IPS-18c (cell line): ENCODE measurements at regions not wholly inside any gene's neighbourhood (a gene's known extent, or its start where the extent isn't known, plus 50 kb on each side); places are given as distances from the start of the nearest gene placed in this dataset.

ENCODE experiments used
- H3K4me3 ChIP-seq: 2 replicates; pipeline ENCODE4 v1.7.0; 2013; ENCODE audit warnings: low read depth, mild to moderate bottlenecking, low read length, moderate library complexity; ENCODE audit not compliant: insufficient read depth
- H3K9me3 ChIP-seq: one replicate; pipeline ENCODE4 v1.6.1; 2013; ENCODE audit warnings: mild to moderate bottlenecking, low read length, moderate library complexity; ENCODE audit not compliant: control insufficient read depth, insufficient read depth

- H3K9me3 ChIP-seq, result no peaks in the 10 kb centered on the region
- H3K4me3 ChIP-seq, result no peak overlapping the region
Measured at GRCh38 chr4:27210956-27211355, 350.3 kb downstream of the STIM2 start.

DNA sequence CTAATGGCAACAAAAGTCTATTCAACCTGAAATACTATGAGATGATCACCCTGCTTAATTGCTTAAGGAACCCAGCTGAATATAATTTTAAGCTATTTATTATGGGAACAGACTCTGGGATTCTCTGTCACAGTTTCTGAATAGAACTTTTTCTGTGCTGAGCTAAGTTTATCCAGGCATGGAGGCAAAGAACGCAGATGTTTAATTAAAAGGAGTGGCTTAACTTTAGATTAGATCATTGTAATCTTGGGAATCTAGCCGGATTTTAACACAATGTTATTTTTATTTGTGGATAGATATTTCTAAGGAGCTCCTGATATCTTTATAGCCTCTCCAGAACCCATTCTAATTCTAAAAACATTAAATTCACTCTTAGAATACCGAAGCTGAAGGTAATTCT, 353.4 kb downstream of the STIM2 start:
- no peaks in the 10 kb centered on the region for H3K9me3 ChIP-seq
- H3K4me3 ChIP-seq, result no peak overlapping the region

DNA sequence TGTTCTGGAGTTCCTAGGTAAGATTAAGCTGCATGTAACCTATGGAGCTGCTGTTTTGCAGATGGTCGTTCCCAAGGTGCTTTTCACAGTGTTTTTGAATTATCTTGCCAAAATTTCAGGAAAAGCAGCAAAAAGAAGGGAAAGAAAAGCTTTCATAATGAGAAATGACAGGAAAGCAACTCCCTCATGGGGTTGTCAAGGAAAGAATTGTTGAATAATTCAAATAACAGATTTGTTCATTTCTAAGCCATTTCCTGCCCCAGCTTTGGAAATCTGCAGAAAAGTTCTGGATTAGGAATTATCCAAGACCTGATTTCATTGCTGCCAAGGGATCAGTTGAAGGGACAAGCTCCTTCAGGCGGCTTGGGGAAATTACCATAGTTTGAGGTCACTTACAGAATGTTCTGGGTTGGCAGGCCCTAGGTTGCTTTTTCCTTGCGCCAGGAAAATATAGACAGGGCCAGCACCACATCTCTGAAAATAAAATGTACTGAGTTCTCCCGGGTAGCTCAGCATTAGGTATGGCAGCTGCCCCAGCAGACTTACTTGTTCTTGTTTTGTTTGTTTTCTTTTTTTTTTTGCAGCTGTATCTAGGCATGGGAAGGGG, 354.7 kb downstream of the STIM2 start:
- no peak overlapping the region for H3K4me3 ChIP-seq

GRCh38 chr4:27217261-27217769, 356.7 kb downstream of the STIM2 start:
- no peaks in the 10 kb centered on the region for H3K9me3 ChIP-seq
- H3K4me3 ChIP-seq, result no peak overlapping the region

More for the DNA sequence above, 354.7 kb downstream of the STIM2 start:
- no peaks in the 10 kb centered on the region for H3K9me3 ChIP-seq

- H3K9me3 ChIP-seq, result no peaks in the 10 kb centered on the region
- H3K4me3 ChIP-seq, result no peak overlapping the region
Measured at GRCh38 chr4:27218013-27218412, 357.4 kb downstream of the STIM2 start.

GRCh38 chr4:27223326-27223725, 362.7 kb downstream of the STIM2 start:
- no peaks in the 10 kb centered on the region for H3K9me3 ChIP-seq
- H3K4me3 ChIP-seq, result no peak overlapping the region

GRCh38 chr4:27233531-27233930, 372.9 kb downstream of the STIM2 start:
- H3K9me3 ChIP-seq, result no peaks in the 10 kb centered on the region
- no peak overlapping the region for H3K4me3 ChIP-seq

DNA sequence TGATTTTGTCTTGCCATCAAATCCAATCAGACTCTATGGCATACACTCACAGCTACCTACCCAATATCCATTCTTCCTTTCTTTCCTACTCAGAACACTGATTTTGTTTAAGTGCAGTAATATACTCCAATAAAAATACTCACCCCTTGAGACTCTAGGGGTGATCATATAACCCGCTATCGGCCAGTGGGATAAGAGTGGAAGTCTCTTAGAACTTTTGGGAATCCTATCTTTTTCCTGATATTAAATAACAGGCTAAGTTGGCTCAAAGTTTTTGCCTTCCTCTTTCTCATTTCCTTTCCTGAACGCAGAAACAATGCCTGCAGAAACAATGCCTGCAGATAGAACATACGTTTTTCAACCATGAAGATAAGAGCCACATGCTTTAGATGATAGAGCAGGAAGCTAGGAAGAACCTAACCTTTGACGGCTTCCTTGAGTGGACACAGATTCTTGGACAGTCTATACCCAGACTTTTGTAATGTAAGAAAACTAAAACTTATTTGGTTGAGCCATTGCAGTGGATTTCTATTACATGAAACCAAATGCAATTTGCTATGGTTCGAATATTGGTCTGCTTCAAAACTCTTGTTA, 373.8 kb downstream of the STIM2 start:
- Histone ChIP-seq H3K9me3 (no peaks in the 10 kb centered on the region), H3K4me3 (no peak overlapping the region)

- no peak overlapping the region for H3K4me3 ChIP-seq
Measured at GRCh38 chr4:27239641-27240040, 379.0 kb downstream of the STIM2 start.

GRCh38 chr4:27242217-27242616, 381.6 kb downstream of the STIM2 start:
- H3K4me3 ChIP-seq, result no peak overlapping the region

More at GRCh38 chr4:27239641-27240040, 379.0 kb downstream of the STIM2 start:
- H3K9me3 ChIP-seq, result peaks cover 2% of the 10 kb centered on the region

GRCh38 chr4:27245216-27245615, 384.6 kb downstream of the STIM2 start:
- Histone ChIP-seq H3K9me3 (no peaks in the 10 kb centered on the region), H3K4me3 (no peak overlapping the region)

More at GRCh38 chr4:27242217-27242616, 381.6 kb downstream of the STIM2 start:
- H3K9me3 ChIP-seq, result peaks cover 2% of the 10 kb centered on the region

DNA sequence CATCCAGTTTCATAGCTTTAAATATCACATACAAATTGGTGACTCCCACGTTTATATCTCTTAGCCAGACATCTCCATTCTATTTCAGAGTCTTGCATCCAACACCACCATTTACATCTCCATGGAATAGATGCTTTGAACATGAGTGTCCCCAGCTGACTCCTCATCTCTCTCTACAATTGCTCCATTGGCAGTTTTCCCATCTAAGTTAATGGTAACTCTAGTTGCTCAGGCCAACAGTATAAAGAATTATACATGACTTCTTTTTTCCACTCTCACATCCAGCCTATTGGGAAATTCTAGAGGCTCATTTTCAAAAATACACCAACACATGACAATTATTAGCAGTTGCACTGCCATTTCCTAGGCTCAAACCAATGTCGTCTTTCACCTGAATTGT, 388.2 kb downstream of the STIM2 start:
- Histone ChIP-seq H3K9me3 (no peaks in the 10 kb centered on the region), H3K4me3 (no peak overlapping the region)

DNA sequence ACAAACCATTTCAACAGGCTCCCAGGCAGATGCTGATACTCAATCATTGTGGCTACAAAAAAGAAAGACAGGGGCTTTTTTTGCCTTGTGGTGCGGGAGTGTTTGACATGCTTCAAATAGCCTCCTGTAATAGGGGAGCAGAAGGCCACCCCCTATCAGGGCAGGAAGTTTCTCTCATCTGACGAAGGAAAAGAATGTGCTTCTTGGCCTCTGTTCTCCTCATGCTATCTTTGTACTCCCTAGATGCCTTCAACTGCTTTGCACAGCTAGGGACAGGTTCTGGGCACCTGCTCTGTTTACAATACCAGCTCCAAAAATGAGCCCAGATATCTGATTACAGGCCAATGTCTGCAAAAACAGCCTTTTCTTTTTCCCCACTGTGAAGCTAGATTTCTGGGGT, 391.1 kb downstream of the STIM2 start:
- Histone ChIP-seq H3K4me3 (no peak overlapping the region), H3K9me3 (no peaks in the 10 kb centered on the region)

- no peaks in the 10 kb centered on the region for H3K9me3 ChIP-seq
- no peak overlapping the region for H3K4me3 ChIP-seq
Measured at GRCh38 chr4:27267339-27267969, 406.8 kb downstream of the STIM2 start.

DNA sequence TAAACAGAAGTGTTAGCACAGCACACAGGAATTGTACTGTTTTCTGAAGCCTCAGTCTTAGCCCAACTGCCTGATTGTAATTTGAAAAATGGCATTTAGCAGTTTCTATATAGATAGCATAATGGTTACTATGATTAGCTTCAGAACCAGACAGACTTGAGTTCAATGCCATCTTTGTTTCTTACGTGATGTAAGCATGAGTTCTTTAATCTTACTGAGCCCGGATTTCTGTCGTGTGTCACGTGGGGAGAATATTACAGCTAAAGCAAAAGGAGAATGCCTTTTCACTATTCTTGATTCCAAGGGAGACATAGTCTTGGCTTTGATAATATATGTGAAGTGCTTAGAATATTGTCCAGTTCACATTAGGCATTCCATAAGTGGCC, 407.3 kb downstream of the STIM2 start:
- Histone ChIP-seq H3K4me3 (no peak overlapping the region), H3K9me3 (no peaks in the 10 kb centered on the region)

DNA sequence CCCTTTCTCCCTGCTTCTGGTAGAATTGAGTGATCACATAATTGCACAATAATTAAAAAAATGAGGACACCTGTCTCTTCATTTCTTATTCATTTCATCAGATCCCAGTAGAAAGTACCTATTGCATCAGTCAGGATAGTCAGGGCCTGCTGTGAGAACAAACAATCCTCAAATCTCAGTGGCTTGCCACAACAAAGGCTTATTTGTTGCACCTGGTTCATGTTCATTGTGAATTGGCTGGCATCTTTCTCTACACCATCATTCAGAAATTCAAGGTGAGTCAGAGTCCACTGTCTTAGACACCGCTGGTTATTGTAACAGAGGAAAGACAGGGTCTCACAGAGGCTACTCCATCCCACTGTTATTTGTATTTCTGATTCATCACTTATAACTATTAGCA, 409.8 kb downstream of the STIM2 start:
- Histone ChIP-seq H3K9me3 (no peaks in the 10 kb centered on the region), H3K4me3 (no peak overlapping the region)

- Histone ChIP-seq H3K4me3 (no peak overlapping the region), H3K9me3 (no peaks in the 10 kb centered on the region)
Measured at GRCh38 chr4:27271555-27271954, 410.9 kb downstream of the STIM2 start.

DNA sequence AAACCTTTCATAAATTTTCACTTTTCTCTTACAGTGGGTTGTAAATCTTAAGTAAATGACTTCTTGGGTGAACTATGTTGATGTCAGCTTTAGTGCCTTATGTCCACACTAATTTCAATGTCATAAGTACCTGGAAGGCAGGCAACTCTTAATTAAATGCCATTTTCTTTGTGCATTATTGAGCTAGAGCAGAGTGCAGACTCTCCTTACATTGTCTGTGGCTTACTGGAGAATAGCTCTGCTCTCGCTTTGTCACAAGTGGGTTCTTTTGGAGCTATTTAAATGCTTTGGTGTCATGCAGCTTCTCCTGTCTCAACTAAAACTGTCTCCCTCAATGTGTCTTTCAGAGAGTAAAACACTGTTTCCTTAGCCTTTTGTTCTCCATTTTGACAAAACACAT, 411.6 kb downstream of the STIM2 start:
- Histone ChIP-seq H3K4me3 (no peak overlapping the region), H3K9me3 (no peaks in the 10 kb centered on the region)
